ACC112 (cell line): ENCODE measurements at regions not wholly inside any gene's neighbourhood (a gene's known extent, or its start where the extent isn't known, plus 50 kb on each side); places are given as distances from the start of the nearest gene placed in this dataset.

Source experiments
- H2AFZ ChIP-seq: fragments of 200-600 bp; sonication (generic); one replicate; pipeline ENCODE4 v1.6.0; 2017; ENCODE audit warnings: antibody characterized with exemption, low read length; ENCODE audit not compliant: unreplicated experiment
- H3K27ac ChIP-seq: fragments of 200-600 bp; sonication (generic); 2 replicates; pipeline ENCODE4 v1.5.1; 2014; ENCODE audit warnings: low read depth, mild to moderate bottlenecking, antibody characterized with exemption, low read length, moderate library complexity
- H3K27me3 ChIP-seq: fragments of 200-600 bp; sonication (generic); 2 replicates; pipeline ENCODE4 v1.6.1; 2014; ENCODE audit warnings: mild to moderate bottlenecking, antibody characterized with exemption, low read length, moderate library complexity, mixed read lengths; ENCODE audit not compliant: insufficient read depth
- H3K36me3 ChIP-seq: fragments of 200-600 bp; sonication (generic); 2 replicates; pipeline ENCODE4 v1.6.1; 2016; ENCODE audit warnings: mild to moderate bottlenecking, antibody characterized with exemption, low read length, moderate library complexity, mixed read lengths; ENCODE audit not compliant: insufficient read depth
- H3K4me1 ChIP-seq: fragments of 200-600 bp; sonication (generic); one replicate; pipeline ENCODE4 v1.6.1; 2016; ENCODE audit warnings: low read length, mixed read lengths; ENCODE audit not compliant: insufficient read depth, unreplicated experiment, control insufficient read depth
- H3K4me3 ChIP-seq: fragments of 200-600 bp; sonication (generic); 2 replicates; pipeline ENCODE4 v1.5.1; 2014; ENCODE audit warnings: mild to moderate bottlenecking, low read depth, low read length
- H3K79me2 ChIP-seq: fragments of 200-600 bp; sonication (generic); one replicate; pipeline ENCODE4 v1.6.0; 2016; ENCODE audit warnings: low read length; ENCODE audit not compliant: control insufficient read depth, unreplicated experiment, insufficient read depth

DNA sequence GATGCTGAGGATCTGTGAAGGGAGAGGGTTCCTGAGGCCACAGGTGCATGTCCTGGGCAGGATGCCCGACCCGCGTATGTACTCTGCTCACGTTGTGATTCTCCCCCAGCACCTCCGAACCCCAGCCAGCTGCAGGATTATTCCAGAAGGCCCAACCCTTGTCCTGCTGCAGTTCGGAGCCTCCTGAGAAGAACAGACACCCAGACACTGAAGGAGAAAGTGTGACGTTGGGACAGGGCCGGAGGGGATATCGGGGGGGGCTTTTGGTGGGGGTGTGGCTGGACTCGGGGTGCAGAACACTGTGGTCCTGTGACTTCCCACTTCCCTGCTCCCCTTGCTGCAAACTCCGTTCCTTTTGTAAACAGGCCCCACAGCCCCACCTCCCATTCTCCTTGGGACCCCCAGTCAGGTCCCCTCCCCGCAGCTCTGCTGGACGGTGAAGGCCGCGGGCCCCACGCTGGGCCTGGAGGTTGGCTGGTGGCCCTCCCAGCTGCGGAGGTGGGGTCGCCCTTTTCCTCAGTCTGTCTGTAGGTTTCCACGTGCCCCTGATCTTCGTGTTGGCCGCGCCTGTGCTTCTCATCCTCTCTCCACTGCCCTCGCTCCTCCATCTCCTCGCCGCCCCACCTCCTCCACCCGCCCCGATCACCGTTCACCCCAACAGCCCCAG is 83.0 kb upstream of the ADRA2C start:
- peaks cover 21% of the 10 kb centered on the region; the same call in 1 of the 2 replicates for H3K27me3 ChIP-seq
- no peak overlapping the region for H3K4me3 ChIP-seq
- no peak overlapping the region for H2AFZ ChIP-seq
- no peak overlapping the region for H3K27ac ChIP-seq
- no peaks in the 10 kb centered on the region for H3K79me2 ChIP-seq
- no peaks in the 10 kb centered on the region for H3K4me1 ChIP-seq
- no peaks in the 10 kb centered on the region for H3K36me3 ChIP-seq

DNA sequence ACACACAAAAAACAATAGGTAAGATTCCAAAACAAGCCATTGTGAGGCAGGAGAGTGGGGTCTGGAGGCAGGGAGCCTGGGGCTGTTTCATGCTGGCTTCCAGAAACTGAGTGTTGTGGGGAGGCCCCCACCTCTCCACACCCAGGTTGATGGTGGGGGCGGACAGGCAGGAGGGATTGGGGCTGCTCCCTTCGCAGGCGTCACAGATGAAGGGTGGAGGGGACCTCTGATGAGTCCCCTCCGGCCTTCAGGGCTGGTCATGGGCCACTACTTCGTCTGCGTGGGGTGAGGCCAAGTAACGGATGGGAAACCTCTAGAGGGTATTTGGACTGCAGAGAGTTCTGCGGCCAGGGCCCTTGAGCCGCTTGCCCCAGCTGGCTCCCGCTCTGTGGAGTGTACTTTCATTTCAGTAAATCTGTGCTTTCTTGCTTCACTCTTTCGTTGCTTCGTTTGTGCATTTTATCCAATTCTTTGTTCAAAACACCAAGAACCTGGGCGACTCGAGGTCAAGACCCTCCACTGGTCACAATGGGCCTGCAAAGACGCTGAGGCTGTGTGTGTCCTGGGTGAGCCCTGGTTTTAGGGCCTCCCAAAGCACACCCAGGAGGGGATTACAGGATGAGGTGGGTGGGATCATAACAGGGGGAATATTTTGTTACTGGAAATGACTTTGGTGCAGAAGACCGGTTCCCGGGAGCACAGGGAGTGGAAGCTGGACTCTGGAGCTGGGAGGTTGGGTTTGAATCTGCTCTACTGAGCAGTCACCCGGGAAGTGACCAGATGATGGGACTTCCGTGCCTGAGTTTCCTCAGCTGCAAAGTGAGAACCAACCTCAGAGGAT is 83.7 kb upstream of the ADRA2C start:
- peaks cover 23% of the 10 kb centered on the region; the same call in 1 of the 2 replicates for H3K27me3 ChIP-seq
- H3K36me3 ChIP-seq: no peaks in the 10 kb centered on the region
- H3K4me3 ChIP-seq: no peak overlapping the region
- H3K4me1 ChIP-seq: no peaks in the 10 kb centered on the region
- H3K27ac ChIP-seq: no peak overlapping the region
- H3K79me2 ChIP-seq: no peaks in the 10 kb centered on the region
- H2AFZ ChIP-seq: no peak overlapping the region

DNA sequence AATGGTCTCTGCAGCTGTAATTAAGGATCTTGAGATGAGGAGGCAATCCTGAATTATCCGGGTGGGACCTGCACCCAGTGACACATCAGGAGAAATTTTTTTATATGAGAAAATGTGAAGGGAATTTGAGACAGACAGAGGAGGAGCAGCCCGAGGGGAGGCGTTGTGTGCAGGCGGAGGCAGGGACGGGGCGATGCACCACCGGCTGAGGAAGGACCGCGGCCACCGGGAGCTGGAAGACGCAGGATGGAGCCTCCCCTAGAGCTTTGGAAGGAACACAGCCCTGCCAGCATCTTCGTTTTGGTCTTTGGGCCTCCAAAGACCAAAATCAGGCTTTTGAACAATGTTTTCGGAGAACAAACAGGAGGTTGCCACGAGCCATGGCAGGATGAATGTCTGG is 85.0 kb upstream of the ADRA2C start:
- Histone ChIP-seq H3K4me1 (no peaks in the 10 kb centered on the region), H3K4me3 (no peak overlapping the region), H2AFZ (no peak overlapping the region), H3K27ac (no peak overlapping the region), H3K27me3 (peaks cover 30% of the 10 kb centered on the region; the same call in 1 of the 2 replicates), H3K79me2 (no peaks in the 10 kb centered on the region), H3K36me3 (no peaks in the 10 kb centered on the region)

DNA sequence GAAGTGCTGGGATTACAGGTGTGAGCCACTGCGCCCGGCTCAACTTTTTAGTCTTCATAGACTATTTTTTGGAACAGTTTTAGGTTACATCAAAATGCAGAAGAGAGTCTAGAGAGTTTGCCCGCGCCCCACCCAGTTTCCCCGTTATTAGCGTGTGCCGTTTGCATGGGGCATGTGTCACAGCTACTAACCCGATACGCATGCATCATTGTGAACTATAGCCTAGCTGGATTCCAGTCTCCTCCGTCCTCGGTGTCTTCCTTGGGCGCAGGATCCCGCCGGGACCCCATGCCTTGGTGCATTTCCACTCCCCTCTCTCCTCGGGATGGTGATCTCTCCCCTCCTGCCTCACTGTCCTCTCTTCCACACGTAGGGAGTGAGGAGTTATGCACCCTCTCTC is 85.5 kb upstream of the ADRA2C start:
- H3K4me1 ChIP-seq: no peaks in the 10 kb centered on the region
- H3K27me3 ChIP-seq: peaks cover 26% of the 10 kb centered on the region; the same call in 1 of the 2 replicates
- no peak overlapping the region for H3K4me3 ChIP-seq
- no peak overlapping the region for H2AFZ ChIP-seq
- H3K79me2 ChIP-seq: no peaks in the 10 kb centered on the region
- H3K36me3 ChIP-seq: no peaks in the 10 kb centered on the region
- no peak overlapping the region for H3K27ac ChIP-seq

DNA sequence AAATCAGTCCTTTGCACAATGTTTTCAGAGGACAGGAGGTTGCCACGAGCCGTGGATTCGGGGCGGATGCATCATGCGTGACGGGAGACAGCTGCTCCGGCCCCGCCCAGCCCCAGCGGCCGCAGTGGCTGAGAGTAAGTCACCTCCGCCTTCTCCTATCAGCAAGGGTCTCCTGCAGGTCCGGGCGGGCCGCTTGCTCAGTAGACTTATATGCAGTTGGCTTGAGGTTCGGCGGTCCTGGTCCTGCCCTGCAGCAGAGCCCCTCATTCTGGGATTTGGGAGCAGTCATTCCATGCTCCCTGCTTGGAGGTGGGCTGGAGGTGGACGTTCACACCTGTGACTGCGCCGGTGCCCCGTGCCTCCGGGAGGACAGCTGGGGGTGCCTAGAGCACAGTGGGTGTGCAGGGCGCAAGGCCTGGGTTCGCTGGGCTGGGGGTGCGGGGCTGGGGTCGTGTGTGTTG is 86.3 kb upstream of the ADRA2C start:
- Histone ChIP-seq H3K4me1 (no peaks in the 10 kb centered on the region), H3K79me2 (no peaks in the 10 kb centered on the region), H3K4me3 (no peak overlapping the region), H3K36me3 (no peaks in the 10 kb centered on the region), H3K27me3 (peaks cover 26% of the 10 kb centered on the region; the same call in 1 of the 2 replicates), H3K27ac (no peak overlapping the region), H2AFZ (no peak overlapping the region)

DNA sequence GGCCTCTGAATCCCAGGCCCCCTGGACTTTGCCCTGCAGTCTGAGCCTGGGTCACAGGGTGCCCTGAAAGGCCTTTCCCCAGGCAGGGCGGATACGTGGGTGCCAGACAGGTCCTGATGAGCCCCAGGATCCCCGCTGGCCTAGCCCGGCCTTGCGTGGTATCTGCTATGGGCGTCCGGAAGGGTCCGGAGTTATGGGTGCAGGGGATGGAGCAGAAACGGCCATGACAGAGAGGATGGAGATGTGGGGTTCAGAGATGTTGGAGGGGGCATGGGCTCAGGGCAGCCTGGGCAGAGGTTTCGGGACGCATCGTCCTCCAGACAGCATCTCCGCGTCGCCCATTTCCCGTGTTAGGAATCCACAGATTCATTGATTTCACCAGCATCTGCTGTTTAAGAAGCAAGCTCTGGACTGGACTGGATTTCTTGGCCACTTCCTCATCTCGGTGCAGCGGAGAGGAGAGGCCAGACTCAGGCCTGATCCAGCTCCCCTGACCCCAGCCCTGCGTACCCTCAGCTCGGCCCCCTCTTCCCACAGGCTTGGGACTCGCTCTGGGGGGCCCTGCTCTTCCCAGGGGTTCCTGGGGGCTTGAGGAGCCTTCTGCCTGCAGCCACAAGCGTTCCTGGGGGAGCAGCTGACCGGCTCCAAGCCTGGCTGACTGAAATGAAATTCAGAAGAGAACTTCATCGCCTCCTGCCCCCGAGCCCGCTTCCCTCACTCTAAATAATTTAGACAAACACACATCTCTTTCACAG is 86.9 kb upstream of the ADRA2C start:
- no peaks in the 10 kb centered on the region for H3K36me3 ChIP-seq
- H3K4me1 ChIP-seq: no peaks in the 10 kb centered on the region
- H3K27me3 ChIP-seq: peaks cover 26% of the 10 kb centered on the region; the same call in 1 of the 2 replicates
- no peak overlapping the region for H3K27ac ChIP-seq
- H3K4me3 ChIP-seq: no peak overlapping the region
- H3K79me2 ChIP-seq: no peaks in the 10 kb centered on the region
- no peak overlapping the region for H2AFZ ChIP-seq

DNA sequence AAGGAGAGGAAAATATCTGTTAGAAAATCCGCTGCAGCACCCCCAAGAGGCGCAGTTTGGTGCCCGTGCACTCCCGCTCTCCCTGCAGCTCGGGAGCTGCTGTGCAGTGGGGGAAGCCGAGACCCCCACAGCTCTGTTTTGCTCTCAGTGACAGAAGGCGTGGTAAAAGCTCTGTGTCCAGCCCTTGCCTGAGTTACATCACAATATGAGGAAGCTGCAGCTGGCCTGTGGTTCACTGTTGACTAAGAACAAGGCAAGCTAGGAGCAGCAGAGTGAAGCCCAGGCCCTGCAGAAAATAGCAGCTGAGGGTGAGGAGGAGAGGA is 88.5 kb upstream of the ADRA2C start:
- H3K27me3 ChIP-seq: peaks cover 26% of the 10 kb centered on the region; the same call in 1 of the 2 replicates
- H3K79me2 ChIP-seq: no peaks in the 10 kb centered on the region
- H2AFZ ChIP-seq: no peak overlapping the region
- no peak overlapping the region for H3K27ac ChIP-seq
- no peaks in the 10 kb centered on the region for H3K36me3 ChIP-seq
- H3K4me3 ChIP-seq: no peak overlapping the region
- no peaks in the 10 kb centered on the region for H3K4me1 ChIP-seq

DNA sequence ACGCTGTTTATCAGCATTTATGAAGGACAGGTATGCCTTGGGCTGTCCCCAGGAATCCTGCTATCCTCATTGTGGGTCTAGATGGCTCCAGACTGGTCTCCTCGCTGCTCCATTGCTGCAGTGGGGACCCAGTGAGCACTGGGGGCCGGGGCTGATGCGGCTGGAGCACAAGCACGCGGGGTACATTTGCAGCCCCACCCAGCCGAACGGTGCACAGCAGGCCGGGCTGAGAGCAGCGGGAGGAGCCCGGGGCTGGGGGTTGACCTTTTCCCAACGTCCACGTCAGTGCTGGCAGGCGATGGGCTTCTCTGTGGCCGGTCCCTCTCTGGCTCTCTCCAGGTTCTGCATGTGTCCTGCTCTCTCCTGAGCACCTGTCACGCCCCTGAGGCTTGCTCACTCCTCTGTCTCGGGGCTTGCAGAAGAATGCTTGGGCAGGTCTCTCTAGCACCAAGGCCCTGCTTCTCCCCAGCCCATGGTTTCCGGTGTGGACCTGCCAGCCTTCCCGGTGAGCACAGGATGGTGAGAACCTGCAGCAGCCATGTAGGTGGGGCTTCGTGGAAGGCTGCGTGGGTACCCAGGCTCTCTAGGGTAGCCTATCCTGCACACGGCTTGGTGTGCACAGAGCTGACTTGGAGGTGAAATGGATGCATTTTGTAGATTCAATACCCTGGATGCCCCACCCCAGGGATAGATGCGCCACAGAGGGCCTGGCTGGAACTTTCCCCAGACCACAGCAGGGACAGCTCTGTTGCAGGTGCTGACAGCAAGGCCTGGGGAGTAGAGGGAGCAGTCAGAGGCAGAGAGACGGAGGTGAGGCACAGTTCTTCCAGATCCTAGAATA is 89.1 kb upstream of the ADRA2C start:
- H2AFZ ChIP-seq: no peak overlapping the region
- no peaks in the 10 kb centered on the region for H3K79me2 ChIP-seq
- H3K36me3 ChIP-seq: no peaks in the 10 kb centered on the region
- peaks cover 26% of the 10 kb centered on the region; the same call in 1 of the 2 replicates for H3K27me3 ChIP-seq
- H3K4me3 ChIP-seq: no peak overlapping the region
- H3K4me1 ChIP-seq: peaks cover 1% of the 10 kb centered on the region
- H3K27ac ChIP-seq: no peak overlapping the region

DNA sequence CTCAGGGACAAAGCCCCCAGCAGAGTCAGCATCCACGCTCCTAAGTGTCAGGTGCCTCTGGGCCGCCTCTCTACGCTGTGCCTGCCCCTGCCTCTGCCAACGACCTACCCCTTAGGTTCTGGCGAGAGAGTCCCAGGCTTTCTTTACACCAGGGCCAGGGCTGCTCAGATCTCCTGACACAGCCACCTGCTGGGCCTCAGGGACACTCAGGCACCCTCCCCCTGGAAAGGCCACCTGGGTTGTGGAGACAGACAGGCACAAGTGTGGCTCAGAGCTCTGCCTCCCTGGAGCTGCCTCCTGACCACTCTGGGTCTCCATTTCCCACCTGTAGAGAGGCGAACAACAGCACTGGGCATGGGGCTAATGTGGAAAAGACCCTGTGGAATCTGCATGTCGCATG is 90.0 kb upstream of the ADRA2C start:
- no peaks in the 10 kb centered on the region for H3K79me2 ChIP-seq
- no peaks in the 10 kb centered on the region for H3K36me3 ChIP-seq
- no peak overlapping the region for H3K4me3 ChIP-seq
- peaks cover 26% of the 10 kb centered on the region; the same call in 1 of the 2 replicates for H3K27me3 ChIP-seq
- H2AFZ ChIP-seq: no peak overlapping the region
- no peak overlapping the region for H3K27ac ChIP-seq
- H3K4me1 ChIP-seq: peaks cover 6% of the 10 kb centered on the region
